Nephron progenitor cell (in vitro differentiated cells): ENCODE measurements at regions not wholly inside any gene's neighbourhood (a gene's known extent, or its start where the extent isn't known, plus 50 kb on each side); places are given as distances from the start of the nearest gene placed in this dataset.
"Not testable (repeated sequence)": the region's sequence is repeated elsewhere in the genome, so short reads cannot be mapped to it uniquely, and the experiment has no call there.

Experiments used
- DNase-seq: peaks from one replicate; pipeline ENCODE4 v3.0.0; 2021
- H3K27ac Mint-ChIP-seq: 2 replicates; pipeline ENCODE4 v1.8.0; 2021; ENCODE audit warnings: mild to moderate bottlenecking, moderate library complexity, mixed read lengths
- H3K27me3 Mint-ChIP-seq: 2 replicates; pipeline ENCODE4 v1.8.0; 2021; ENCODE audit warnings: mild to moderate bottlenecking, low read depth, mixed read lengths; ENCODE audit not compliant: poor library complexity
- H3K36me3 Mint-ChIP-seq: 2 replicates; pipeline ENCODE4 v1.8.0; 2021; ENCODE audit warnings: low read depth, mixed read lengths
- H3K4me1 Mint-ChIP-seq: 2 replicates; pipeline ENCODE4 v1.8.0; 2021; ENCODE audit warnings: mixed read lengths
- H3K4me3 Mint-ChIP-seq: 2 replicates; pipeline ENCODE4 v1.8.0; 2021; ENCODE audit warnings: mild to moderate bottlenecking, moderate library complexity, mixed read lengths
- H3K9me3 Mint-ChIP-seq: 2 replicates; pipeline ENCODE4 v1.8.0; 2021; ENCODE audit warnings: mild to moderate bottlenecking, moderate library complexity, mixed read lengths
- CTCF ChIP-seq: fragments of 200-600 bp; sonication (generic); IDR thresholded peaks from 2 replicates; pipeline ENCODE4 v1.5.0; 2021; ENCODE audit warnings: antibody characterized with exemption

GRCh38 chr17:73911726-73912372 lies 267.6 kb upstream of the SDK2 start:
- H3K27me3 Mint-ChIP-seq, result peaks cover 71% of the 10 kb centered on the region
- H3K36me3 Mint-ChIP-seq, result peaks cover 5% of the 10 kb centered on the region
- peaks cover 22% of the 10 kb centered on the region for H3K9me3 Mint-ChIP-seq
- no peak for DNase-seq
- TF ChIP-seq CTCF, result no peak
- no peak overlapping the region for H3K4me3 Mint-ChIP-seq
- no peaks in the 10 kb centered on the region for H3K4me1 Mint-ChIP-seq
- H3K27ac Mint-ChIP-seq, result no peak overlapping the region

GRCh38 chr17:73912373-73912746 lies 268.1 kb upstream of the SDK2 start:
- TF ChIP-seq CTCF, result no peak
- H3K4me3 Mint-ChIP-seq, result no peak overlapping the region

GRCh38 chr17:73914536-73915274 lies 270.5 kb upstream of the SDK2 start:
- DNase-seq, result no peak
- Mint-ChIP-seq H3K27ac (no peak overlapping the region), H3K9me3 (peaks cover 49% of the 10 kb centered on the region), H3K4me3 (no peak overlapping the region), H3K27me3 (peaks cover 46% of the 10 kb centered on the region), H3K4me1 (no peaks in the 10 kb centered on the region), H3K36me3 (peaks cover 9% of the 10 kb centered on the region)
- TF ChIP-seq CTCF, result no peak

More at GRCh38 chr17:73912373-73912746, 268.1 kb upstream of the SDK2 start:
- peaks cover 27% of the 10 kb centered on the region for H3K9me3 Mint-ChIP-seq
- DNase-seq, result no peak
- peaks cover 66% of the 10 kb centered on the region for H3K27me3 Mint-ChIP-seq
- no peak overlapping the region for H3K27ac Mint-ChIP-seq
- H3K36me3 Mint-ChIP-seq, result peaks cover 5% of the 10 kb centered on the region
- H3K4me1 Mint-ChIP-seq, result no peaks in the 10 kb centered on the region

- Mint-ChIP-seq H3K27me3 (peaks cover 10% of the 10 kb centered on the region), H3K9me3 (peaks cover 70% of the 10 kb centered on the region)
- not testable (repeated sequence) for H3K27ac Mint-ChIP-seq, H3K4me1 Mint-ChIP-seq, H3K36me3 Mint-ChIP-seq, DNase-seq, H3K4me3 Mint-ChIP-seq
Observed at GRCh38 chr17:73919033-73919432, 274.8 kb upstream of the SDK2 start.

GRCh38 chr17:73921306-73921705 lies 277.1 kb upstream of the SDK2 start:
- peaks cover 4% of the 10 kb centered on the region for H3K36me3 Mint-ChIP-seq
- H3K27me3 Mint-ChIP-seq, result peaks cover 7% of the 10 kb centered on the region
- H3K27ac Mint-ChIP-seq, result no peak overlapping the region
- no peak for DNase-seq
- no peak for TF ChIP-seq CTCF
- H3K9me3 Mint-ChIP-seq, result peaks cover 64% of the 10 kb centered on the region
- no peak overlapping the region for H3K4me3 Mint-ChIP-seq
- no peaks in the 10 kb centered on the region for H3K4me1 Mint-ChIP-seq

GRCh38 chr17:73924114-73924908 lies 279.2 kb upstream of the RPL38 start:
- DNase-seq, result no peak

More at GRCh38 chr17:73924114-73924908, 279.2 kb upstream of the RPL38 start:
- H3K27me3 Mint-ChIP-seq, result peaks cover 7% of the 10 kb centered on the region
- peaks cover 62% of the 10 kb centered on the region for H3K9me3 Mint-ChIP-seq
- H3K4me3 Mint-ChIP-seq, result no peak overlapping the region
- H3K36me3 Mint-ChIP-seq, result peaks cover 10% of the 10 kb centered on the region
- TF ChIP-seq CTCF, result no peak
- H3K27ac Mint-ChIP-seq, result no peak overlapping the region
- no peaks in the 10 kb centered on the region for H3K4me1 Mint-ChIP-seq
